Body of pancreas (tissue), 4 donors: ENCODE measurements at regions not wholly inside any gene's neighbourhood (a gene's known extent, or its start where the extent isn't known, plus 50 kb on each side); places are given as distances from the start of the nearest gene placed in this dataset.

Experiments used
- ATAC-seq: fragments of 150-250 bp; one replicate; pipeline ENCODE4 v1.9.1; 2016
- DNase-seq, 4 donors: peaks; one replicate each; pipeline ENCODE4 v3.0.0-alpha.2; 2019
- H3K27ac ChIP-seq, 4 donors: fragments of 200-600 bp; sonication (generic); 1 replicate in 3 of 4; 2 replicates in 1 of 4; pipeline versions ENCODE4 v1.5.1 to v1.6.1; 2016 to 2019; ENCODE audit warnings: mild to moderate bottlenecking in 1 of 4, mixed read lengths in 1 of 4, moderate library complexity in 1 of 4
- H3K27me3 ChIP-seq, 2 donors: fragments of 200-600 bp; sonication (generic); one replicate each; pipeline ENCODE4 v1.6.0; 2016; ENCODE audit warnings: mild to moderate bottlenecking in 1 of 2
- H3K36me3 ChIP-seq, 2 donors: fragments of 200-600 bp; sonication (generic); replicated peaks in 1 of 2; 2 replicates each; pipeline ENCODE4 v1.5.1; 2016; ENCODE audit warnings: low read depth in 2 of 2; ENCODE audit not compliant: insufficient read depth in 1 of 2
- H3K4me1 ChIP-seq: fragments of 200-600 bp; sonication (generic); one replicate; pipeline ENCODE4 v1.6.0; 2016
- H3K4me3 ChIP-seq, 2 donors: fragments of 200-600 bp; sonication (generic); 1 replicate in 1 of 2; 2 replicates in 1 of 2; pipeline ENCODE4 v1.5.1; 2016 to 2019
- H3K9me3 ChIP-seq, 3 donors: fragments of 200-600 bp; sonication (generic); 1 replicate in 2 of 3; 2 replicates in 1 of 3; pipeline ENCODE4 v1.5.1; 2016
- POLR2A ChIP-seq, 3 donors: fragments of 450-650 bp; IDR thresholded peaks; one replicate each; pipeline ENCODE4 v1.6.1; 2016; ENCODE audit warnings: antibody characterized with exemption in 3 of 3, mild to moderate bottlenecking in 2 of 3
- WGBS, 2 donors: methylation state at CpG; one replicate each; pipeline ENCODE4 v1.1.5; 2017; 5-methylcytosine and 5-hydroxymethylcytosine counted together
- intact Hi-C: fragments of 100-400 bp; cut with DNase I; formaldehyde crosslinking; loops from one replicate; pipeline ENCODE4 v1.15.1; 2023
- TF ChIP-seq, protein P1 (sequence below), 7 experiments: fragments of 450-650 bp in 4 of 7; fragments of 200-600 bp in 3 of 7; sonication (generic) in 3 of 7; IDR thresholded peaks; one replicate each; pipeline ENCODE4 v1.5.1; 2016 to 2019; ENCODE audit warnings: antibody characterized with exemption in 7 of 7

DNA sequence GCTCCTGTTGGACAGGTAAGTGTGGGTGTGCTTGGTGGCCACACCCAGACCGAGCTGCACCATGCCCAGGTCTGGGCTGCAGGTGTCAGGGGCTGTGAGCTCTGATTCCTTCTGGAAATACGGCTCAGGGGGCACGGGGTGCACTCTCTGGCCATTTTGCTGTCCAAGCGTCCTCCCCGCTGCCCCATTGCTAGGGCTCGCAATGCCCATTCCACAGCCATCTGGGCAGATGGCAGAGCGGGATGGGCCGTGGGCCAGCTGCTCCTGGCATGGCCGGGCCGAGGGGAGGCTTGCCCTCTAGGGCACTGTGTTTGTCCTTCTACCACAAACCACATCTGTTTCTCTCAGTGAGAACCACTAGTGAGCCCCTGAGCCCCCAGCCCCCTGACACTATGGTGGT lies 67.9 kb upstream of the RXRA start:
- TF ChIP-seq POLR2A (IDR thresholded peaks at IDR 0.05): no peak
- TF ChIP-seq, protein P1, sequence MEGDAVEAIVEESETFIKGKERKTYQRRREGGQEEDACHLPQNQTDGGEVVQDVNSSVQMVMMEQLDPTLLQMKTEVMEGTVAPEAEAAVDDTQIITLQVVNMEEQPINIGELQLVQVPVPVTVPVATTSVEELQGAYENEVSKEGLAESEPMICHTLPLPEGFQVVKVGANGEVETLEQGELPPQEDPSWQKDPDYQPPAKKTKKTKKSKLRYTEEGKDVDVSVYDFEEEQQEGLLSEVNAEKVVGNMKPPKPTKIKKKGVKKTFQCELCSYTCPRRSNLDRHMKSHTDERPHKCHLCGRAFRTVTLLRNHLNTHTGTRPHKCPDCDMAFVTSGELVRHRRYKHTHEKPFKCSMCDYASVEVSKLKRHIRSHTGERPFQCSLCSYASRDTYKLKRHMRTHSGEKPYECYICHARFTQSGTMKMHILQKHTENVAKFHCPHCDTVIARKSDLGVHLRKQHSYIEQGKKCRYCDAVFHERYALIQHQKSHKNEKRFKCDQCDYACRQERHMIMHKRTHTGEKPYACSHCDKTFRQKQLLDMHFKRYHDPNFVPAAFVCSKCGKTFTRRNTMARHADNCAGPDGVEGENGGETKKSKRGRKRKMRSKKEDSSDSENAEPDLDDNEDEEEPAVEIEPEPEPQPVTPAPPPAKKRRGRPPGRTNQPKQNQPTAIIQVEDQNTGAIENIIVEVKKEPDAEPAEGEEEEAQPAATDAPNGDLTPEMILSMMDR (IDR thresholded peaks at IDR 0.05): no peak
- 76 to 83% methylated on average over 1 to 9 of the region's 10 CpGs for WGBS, 2 donors
- no peak overlapping the region for H3K27ac ChIP-seq
- ATAC-seq (no peak), DNase-seq (no peak)
- H3K4me3 ChIP-seq: no peak overlapping the region
- H3K4me1 ChIP-seq: peaks cover 9% of the 10 kb centered on the region
- H3K9me3 ChIP-seq: no peaks in the 10 kb centered on the region
- intact Hi-C loops: no loop called here
- no peaks in the 10 kb centered on the region for H3K36me3 ChIP-seq
- H3K27me3 ChIP-seq: no peaks in the 10 kb centered on the region

DNA sequence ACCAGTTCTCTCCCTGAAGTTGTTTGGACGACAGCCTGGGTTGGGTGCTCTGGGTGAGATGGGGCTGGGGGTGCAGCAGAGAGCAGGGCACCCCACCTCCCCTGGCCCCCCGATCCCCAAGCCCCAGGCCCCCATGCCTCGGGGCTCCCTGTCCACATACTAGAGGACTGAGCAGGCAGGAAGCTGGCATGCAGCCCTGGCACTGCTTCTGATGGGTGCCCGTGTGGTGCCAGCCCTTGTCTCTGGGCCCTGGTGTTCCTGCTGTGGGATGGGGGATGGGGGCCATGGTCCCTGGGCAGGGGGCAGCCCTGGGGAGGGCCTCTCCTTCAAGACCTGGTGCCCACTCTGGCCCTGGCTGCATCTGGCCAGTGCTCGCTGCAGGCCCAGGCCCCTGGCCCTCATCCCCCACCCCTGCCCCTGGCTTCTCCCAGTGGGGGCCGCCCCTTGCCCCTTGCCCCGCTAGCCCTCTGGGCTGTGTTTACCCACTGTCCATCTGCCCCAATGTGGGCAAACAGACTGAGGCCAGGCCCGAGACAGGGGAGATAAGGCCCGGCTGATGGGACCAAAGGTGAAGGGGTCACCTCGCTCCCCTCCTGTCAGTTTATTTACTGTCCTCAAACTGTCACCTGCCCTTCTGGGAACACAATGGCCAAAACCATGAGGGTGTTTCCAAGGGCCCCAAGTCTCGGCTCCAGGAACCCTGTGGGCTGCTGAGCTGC lies 67.3 kb upstream of the RXRA start:
- WGBS, 2 donors: 29 to 44% methylated on average over 6 to 11 of the region's 11 CpGs
- Histone ChIP-seq H3K27ac (no peak overlapping the region), H3K4me1 (peaks cover 9% of the 10 kb centered on the region), H3K4me3 (no peak overlapping the region), H3K36me3 (no peaks in the 10 kb centered on the region), H3K27me3 (no peaks in the 10 kb centered on the region), H3K9me3 (no peaks in the 10 kb centered on the region)
- TF ChIP-seq, protein P1 (IDR thresholded peaks at IDR 0.05): no peak
- TF ChIP-seq POLR2A (IDR thresholded peaks at IDR 0.05): no peak
- intact Hi-C loops: no loop called here
- DNase-seq (peak; percentile 40 to 72 (median 62)), ATAC-seq (peak; percentile 64)

DNA sequence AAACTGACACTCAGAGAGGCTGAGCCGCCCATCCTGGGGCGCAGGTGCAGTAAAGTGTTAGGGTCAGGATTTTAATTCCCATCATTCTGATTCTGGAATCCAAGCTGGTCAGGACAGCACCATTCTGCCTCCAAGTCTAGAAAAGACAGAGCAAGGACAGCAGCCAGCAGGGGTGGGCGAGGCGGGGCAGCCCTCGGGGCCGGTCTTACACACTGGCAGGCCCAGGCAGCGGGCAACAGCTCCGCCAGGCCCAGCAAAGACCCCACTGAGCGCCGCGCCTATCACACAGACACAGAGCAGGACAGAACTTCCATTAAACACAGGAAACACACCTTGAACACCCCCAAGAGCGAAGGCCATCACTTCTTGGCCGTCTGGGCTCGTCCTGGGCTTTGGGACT lies 66.5 kb upstream of the RXRA start:
- Histone ChIP-seq H3K27me3 (no peaks in the 10 kb centered on the region), H3K9me3 (no peaks in the 10 kb centered on the region), H3K36me3 (no peaks in the 10 kb centered on the region), H3K4me3 (no peak overlapping the region), H3K4me1 (peaks cover 15% of the 10 kb centered on the region), H3K27ac (no peak overlapping the region)
- no peak for DNase-seq
- intact Hi-C loops: no loop called here
- ATAC-seq: no peak
- no peak for TF ChIP-seq POLR2A (IDR thresholded peaks at IDR 0.05)
- TF ChIP-seq, protein P1 (IDR thresholded peaks at IDR 0.05): no peak
- 75 to 84% methylated on average over 7 to 14 of the region's 14 CpGs for WGBS, 2 donors

DNA sequence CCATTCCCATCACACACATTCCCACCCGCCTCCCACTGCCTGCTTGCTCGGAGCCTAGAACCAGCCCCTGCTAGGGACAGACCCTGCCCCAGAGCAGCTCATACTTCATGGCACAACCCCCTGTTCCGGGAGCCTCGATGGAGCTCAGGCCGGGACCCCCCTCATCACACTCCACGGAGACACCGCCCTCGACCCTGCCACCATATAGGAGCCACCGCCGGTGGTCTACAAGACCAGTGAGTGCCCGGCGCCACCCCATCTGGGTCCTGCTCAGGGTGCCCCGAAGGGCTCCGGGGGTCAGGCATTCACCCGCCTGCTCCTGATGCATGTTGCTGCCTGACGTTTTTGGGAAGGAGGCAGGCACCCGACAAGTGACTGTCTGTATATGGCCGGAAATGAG lies 65.5 kb upstream of the RXRA start:
- Histone ChIP-seq H3K27ac (no peak overlapping the region), H3K27me3 (no peaks in the 10 kb centered on the region), H3K4me3 (no peak overlapping the region), H3K9me3 (no peaks in the 10 kb centered on the region), H3K36me3 (no peaks in the 10 kb centered on the region), H3K4me1 (peaks cover 25% of the 10 kb centered on the region)
- 79 to 100% methylated on average over 2 to 18 of the region's 18 CpGs for WGBS, 2 donors
- ATAC-seq (no peak), DNase-seq (no peak)
- TF ChIP-seq, protein P1 (IDR thresholded peaks at IDR 0.05): no peak
- peak in 1 of 3 donors; percentile 1 for TF ChIP-seq POLR2A (IDR thresholded peaks at IDR 0.05)
- intact Hi-C loops: no loop called here

DNA sequence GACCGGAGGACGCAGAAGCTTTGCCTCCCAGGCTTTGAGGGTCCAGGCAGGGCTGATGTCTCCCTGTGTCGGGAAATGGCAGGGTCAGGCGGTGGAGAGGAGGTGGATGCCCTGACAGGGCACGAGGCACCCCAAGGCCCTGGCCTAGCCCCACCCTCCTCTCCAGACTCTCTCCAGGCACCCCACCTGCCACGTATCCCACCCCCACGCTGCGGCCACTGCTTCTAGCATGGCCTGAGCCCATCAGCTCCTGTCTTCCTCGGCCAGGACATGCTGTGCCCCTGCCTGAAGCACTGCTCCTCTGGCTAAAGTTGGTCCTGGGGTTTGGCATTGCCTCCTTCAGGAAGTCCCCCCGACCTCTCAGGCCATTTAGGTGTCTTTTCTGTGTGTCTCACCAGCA lies 64.2 kb upstream of the RXRA start:
- TF ChIP-seq, protein P1 (IDR thresholded peaks at IDR 0.05): no peak
- no peak for TF ChIP-seq POLR2A (IDR thresholded peaks at IDR 0.05)

More for the DNA sequence above, 64.2 kb upstream of the RXRA start:
- WGBS, 2 donors: 61 to 83% methylated on average over 6 to 10 of the region's 10 CpGs
- H3K36me3 ChIP-seq: no peaks in the 10 kb centered on the region
- H3K4me1 ChIP-seq: peaks cover 25% of the 10 kb centered on the region
- ATAC-seq: no peak
- no peak for DNase-seq
- no peaks in the 10 kb centered on the region for H3K27me3 ChIP-seq
- H3K9me3 ChIP-seq: no peaks in the 10 kb centered on the region
- H3K4me3 ChIP-seq: no peak overlapping the region
- H3K27ac ChIP-seq: no peak overlapping the region
- intact Hi-C loops: no loop called here
